ENCODE measurements at regions not wholly inside any gene's neighbourhood (a gene's known extent, or its start where the extent isn't known, plus 50 kb on each side); places are given as distances from the start of the nearest gene placed in this dataset.

DNA sequence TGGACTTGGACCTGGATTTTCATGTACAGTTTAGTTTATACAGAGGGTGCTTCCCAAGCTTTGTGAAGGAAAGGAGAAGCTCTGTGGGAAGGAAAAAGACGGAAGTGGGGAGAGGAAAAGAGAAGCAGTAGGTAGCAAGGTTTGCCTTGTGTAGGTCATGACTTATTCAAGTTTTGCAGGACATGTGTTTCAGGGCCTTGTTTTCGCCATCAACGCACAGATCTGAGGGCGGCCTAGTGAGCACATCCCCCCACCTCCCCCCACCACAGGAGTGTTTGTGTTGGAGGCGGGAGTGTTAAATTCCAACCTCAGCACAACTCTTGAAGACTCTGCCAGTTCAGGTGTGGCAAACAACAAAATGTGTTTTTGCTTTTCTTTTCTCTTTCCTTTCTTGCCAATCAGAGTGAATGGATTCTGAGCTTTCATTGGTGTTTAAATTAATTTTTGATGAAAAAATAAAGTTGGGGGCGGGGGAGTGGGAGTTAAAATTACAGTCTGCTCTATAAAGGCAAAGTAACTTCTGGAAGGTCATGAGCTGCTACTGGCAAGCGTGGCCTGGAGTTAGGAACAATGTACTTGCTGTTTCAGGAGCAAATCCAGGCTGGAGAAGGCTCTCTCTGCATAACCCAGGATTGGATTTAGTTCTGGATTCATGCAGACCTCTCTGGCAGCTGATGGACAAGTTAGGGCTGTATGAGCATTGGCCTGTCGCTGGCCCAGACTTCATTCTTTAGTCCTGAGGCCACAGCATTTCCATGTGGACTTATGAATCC is 338.5 kb downstream of the CD83 start:
- TF ChIP-seq CTCF (IDR thresholded peaks at IDR 0.05) (no peak), NR1H2 (CRISPR knock-in tag; IDR thresholded peaks at IDR 0.05) (no peak), STAT6 (CRISPR knock-in tag; conservative IDR thresholded peaks at IDR 0.05; ENCODE audit: low read depth) (no peak), ZBTB21 (CRISPR knock-in tag; IDR thresholded peaks at IDR 0.05; ENCODE audit: borderline replicate concordance) (no peak), ATF1 (CRISPR knock-in tag; IDR thresholded peaks at IDR 0.05) (no peak), HMGXB4 (CRISPR knock-in tag; IDR thresholded peaks at IDR 0.05) (no peak), SP1 (CRISPR knock-in tag; conservative IDR thresholded peaks at IDR 0.05) (no peak), CREM (CRISPR knock-in tag; IDR thresholded peaks at IDR 0.05) (no peak)
- TF ChIP-seq, protein P1, sequence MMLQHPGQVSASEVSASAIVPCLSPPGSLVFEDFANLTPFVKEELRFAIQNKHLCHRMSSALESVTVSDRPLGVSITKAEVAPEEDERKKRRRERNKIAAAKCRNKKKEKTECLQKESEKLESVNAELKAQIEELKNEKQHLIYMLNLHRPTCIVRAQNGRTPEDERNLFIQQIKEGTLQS (CRISPR knock-in tag; conservative IDR thresholded peaks at IDR 0.05): no peak
- TF ChIP-seq, protein P2, sequence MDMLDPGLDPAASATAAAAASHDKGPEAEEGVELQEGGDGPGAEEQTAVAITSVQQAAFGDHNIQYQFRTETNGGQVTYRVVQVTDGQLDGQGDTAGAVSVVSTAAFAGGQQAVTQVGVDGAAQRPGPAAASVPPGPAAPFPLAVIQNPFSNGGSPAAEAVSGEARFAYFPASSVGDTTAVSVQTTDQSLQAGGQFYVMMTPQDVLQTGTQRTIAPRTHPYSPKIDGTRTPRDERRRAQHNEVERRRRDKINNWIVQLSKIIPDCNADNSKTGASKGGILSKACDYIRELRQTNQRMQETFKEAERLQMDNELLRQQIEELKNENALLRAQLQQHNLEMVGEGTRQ (CRISPR knock-in tag; IDR thresholded peaks at IDR 0.05): no peak
- TF ChIP-seq, protein P3, sequence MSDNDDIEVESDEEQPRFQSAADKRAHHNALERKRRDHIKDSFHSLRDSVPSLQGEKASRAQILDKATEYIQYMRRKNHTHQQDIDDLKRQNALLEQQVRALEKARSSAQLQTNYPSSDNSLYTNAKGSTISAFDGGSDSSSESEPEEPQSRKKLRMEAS (CRISPR knock-in tag; IDR thresholded peaks at IDR 0.05): no peak
